ENCODE measurements at regions not wholly inside any gene's neighbourhood (a gene's known extent, or its start where the extent isn't known, plus 50 kb on each side); places are given as distances from the start of the nearest gene placed in this dataset.

DNA sequence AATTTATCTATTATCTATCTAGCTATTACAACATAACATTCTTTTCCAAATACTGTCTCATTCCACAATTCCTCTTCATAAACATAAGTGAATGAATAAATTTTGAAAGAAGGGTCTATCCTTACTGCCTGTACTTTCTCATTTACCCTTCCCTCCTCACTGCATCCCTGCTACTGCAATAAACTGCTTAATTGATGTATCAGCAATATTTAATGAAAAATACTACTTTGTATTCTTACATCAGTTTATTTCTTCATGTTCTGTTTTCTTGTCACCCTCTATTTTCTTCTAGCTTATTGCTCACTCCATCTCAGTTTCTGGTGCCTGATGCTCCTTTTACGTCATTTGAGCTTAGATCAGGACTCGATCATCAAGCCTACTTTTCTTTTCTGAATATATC lies 695.7 kb upstream of the ATXN7L3B start:
- TF ChIP-seq POLR2A (IDR thresholded peaks at IDR 0.05), result no peak
- TF ChIP-seq, protein P1, sequence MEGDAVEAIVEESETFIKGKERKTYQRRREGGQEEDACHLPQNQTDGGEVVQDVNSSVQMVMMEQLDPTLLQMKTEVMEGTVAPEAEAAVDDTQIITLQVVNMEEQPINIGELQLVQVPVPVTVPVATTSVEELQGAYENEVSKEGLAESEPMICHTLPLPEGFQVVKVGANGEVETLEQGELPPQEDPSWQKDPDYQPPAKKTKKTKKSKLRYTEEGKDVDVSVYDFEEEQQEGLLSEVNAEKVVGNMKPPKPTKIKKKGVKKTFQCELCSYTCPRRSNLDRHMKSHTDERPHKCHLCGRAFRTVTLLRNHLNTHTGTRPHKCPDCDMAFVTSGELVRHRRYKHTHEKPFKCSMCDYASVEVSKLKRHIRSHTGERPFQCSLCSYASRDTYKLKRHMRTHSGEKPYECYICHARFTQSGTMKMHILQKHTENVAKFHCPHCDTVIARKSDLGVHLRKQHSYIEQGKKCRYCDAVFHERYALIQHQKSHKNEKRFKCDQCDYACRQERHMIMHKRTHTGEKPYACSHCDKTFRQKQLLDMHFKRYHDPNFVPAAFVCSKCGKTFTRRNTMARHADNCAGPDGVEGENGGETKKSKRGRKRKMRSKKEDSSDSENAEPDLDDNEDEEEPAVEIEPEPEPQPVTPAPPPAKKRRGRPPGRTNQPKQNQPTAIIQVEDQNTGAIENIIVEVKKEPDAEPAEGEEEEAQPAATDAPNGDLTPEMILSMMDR (IDR thresholded peaks at IDR 0.05), result no peak
